HEK293 (cell line): ENCODE measurements at regions not wholly inside any gene's neighbourhood (a gene's known extent, or its start where the extent isn't known, plus 50 kb on each side); places are given as distances from the start of the nearest gene placed in this dataset.
"Not testable (repeated sequence)": the region's sequence is repeated elsewhere in the genome, so short reads cannot be mapped to it uniquely, and the experiment has no call there.

Source experiments
- KLF17 ChIP-seq: fragments of 450-650 bp; formaldehyde crosslinking; IDR thresholded peaks from 2 replicates; pipeline ENCODE4 v1.5.1; 2016; ENCODE audit warnings: missing biosample characterization, missing genetic modification characterization
- ZBTB48 ChIP-seq: fragments of 450-650 bp; formaldehyde crosslinking; IDR thresholded peaks from 2 replicates; pipeline ENCODE4 v1.5.1; 2016; ENCODE audit warnings: missing biosample characterization, missing genetic modification characterization
- ZNF121 ChIP-seq: fragments of 450-650 bp; formaldehyde crosslinking; IDR thresholded peaks from 2 replicates; pipeline ENCODE4 v1.5.1; 2016; ENCODE audit warnings: missing biosample characterization, missing genetic modification characterization

DNA sequence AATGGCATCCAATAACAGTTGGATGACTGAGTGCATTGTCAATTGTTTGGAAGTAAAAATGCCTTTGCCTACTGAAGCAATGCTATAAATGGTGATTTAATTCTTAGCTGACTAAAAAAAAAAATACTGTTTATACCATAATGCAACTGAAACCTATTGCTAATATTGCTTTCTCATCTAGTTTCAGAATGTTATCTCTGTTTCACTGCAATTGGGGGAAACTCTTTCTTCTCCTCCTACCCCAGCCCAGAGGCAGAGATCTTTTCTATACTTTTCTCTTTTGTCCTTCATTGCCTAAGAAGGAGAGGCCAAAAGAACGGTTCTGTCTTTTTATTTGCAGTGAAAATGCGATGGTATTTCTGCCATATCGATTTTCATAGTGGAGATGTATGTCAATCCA, 242.5 kb downstream of the ZNF92 start:
- not testable (repeated sequence) for TF ChIP-seq ZBTB48 (tag by site-specific recombination); ZNF121; KLF17
